ENCODE measurements at regions not wholly inside any gene's neighbourhood (a gene's known extent, or its start where the extent isn't known, plus 50 kb on each side); places are given as distances from the start of the nearest gene placed in this dataset.

DNA sequence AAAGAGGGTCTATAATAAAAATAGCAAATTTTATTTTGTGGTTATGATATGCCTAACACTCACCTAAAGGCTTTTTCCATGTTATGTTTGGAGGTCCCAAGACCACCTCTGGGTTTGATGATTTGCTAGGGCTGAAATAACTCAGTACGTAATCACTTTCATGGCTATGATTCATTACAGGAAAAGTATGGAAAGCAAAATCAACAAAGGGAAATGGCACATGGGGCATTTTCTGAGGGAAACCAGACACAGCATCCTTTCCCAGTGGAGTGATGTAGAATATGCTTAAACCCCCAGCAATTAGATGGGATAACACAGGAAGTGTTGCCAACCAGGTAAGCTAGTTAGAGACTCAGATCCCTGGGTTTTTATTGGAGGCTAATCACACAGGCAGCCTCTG is 701.6 kb upstream of the CBLB start:
- TF ChIP-seq POLR2A (IDR thresholded peaks at IDR 0.05) (no peak), CTCF (IDR thresholded peaks at IDR 0.05) (no peak)

All from uterus (tissue), 2 donors.